HG03097 (cell line): ENCODE measurements at regions not wholly inside any gene's neighbourhood (a gene's known extent, or its start where the extent isn't known, plus 50 kb on each side); places are given as distances from the start of the nearest gene placed in this dataset.

ENCODE experiments used
- ATAC-seq: cut with Tn5 transposase; IDR thresholded peaks from one replicate; pipeline ENCODE4 v1.9.1; 2021; ENCODE audit not compliant: unreplicated experiment, low FRiP score

DNA sequence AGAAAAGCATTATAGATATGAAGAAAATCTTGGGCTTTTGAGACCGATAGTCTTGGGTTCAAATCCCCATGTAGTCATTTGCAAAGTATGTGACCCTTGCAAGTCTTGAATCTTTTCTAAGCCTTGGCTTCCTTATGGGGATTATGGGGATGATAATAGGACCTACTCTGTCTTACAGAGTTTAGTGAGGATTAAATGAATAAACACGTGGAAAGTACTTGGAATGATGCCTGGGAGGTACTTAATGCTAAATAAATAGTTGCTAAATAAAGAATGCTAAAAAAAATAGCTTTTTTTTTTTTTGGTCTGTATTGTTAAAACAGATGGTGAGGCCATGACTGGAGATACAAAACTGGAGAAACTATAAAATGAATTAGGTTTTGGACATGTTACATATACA, 292.7 kb downstream of the GPAT3 start:
- no peak for ATAC-seq

DNA sequence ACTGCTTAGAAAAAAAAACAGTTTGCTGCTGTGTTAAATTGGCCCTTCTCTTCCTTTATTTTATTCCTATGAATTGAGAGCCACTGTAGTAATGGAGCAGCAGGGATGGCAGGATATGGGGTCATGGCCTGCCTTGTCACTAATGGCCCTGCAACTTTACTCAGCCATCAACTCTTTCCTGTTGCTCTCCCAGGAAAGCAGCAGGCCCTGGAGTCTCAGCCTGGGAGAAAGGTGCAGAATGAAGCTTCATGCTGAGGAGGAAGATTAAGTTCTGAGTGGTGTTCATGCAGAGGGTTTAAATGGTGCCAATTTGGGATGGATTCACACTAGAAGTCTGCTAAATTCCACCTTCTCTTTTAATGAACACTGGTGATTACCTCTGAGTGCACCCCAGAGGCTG, 285.6 kb downstream of the GPAT3 start:
- ATAC-seq = no peak

- ATAC-seq = no peak
These were observed 283.7 kb downstream of the GPAT3 start for GRCh38 chr4:83819582-83819981.

DNA sequence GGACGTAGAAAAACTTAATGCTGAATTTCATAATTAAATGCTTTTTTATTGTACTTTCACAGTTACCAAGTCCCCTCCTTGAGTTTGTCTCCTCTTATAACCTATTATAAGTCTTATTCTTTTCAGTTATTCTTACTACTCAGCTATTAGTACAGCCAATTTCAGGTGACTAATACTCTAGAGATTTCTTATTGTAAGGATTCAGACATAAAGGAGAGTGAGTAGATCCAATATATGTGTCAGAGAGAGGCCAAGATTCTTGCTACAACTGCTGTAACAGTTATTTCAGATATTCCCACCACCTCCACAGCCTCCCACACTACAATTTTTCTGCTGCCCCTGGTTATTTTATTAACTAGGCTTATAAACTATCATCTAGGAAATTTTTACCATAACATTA, 274.5 kb downstream of the GPAT3 start:
- no peak for ATAC-seq

- no peak for ATAC-seq
These were observed 273.7 kb downstream of the GPAT3 start for GRCh38 chr4:83809581-83809980.

DNA sequence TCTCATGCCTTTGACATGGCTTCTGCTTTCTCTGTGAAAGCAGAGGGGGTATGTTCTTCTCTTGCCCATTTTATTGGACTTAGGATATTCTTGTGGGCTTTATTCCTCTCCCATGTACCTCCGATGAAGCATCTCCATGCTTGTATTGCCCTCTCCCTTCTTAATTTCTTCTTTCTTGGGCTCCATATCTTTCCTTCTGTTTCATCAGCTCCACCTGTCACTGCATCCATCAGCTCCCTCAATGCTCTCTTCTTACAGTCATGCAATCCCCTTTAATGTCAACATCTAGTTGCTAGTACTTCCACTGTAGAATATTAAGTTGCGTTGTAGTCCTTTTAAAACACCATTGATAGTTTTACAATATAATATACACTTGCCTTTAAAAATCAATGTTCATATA, 257.6 kb downstream of the GPAT3 start:
- ATAC-seq = no peak

GRCh38 chr4:83785891-83786290, 250.0 kb downstream of the GPAT3 start:
- no peak for ATAC-seq

- ATAC-seq = no peak
These were observed 247.3 kb downstream of the GPAT3 start for GRCh38 chr4:83783215-83783614.

- no peak for ATAC-seq
These were observed 246.7 kb downstream of the GPAT3 start for GRCh38 chr4:83782591-83782990.

GRCh38 chr4:83781434-83781833, 245.5 kb downstream of the GPAT3 start:
- no peak for ATAC-seq

DNA sequence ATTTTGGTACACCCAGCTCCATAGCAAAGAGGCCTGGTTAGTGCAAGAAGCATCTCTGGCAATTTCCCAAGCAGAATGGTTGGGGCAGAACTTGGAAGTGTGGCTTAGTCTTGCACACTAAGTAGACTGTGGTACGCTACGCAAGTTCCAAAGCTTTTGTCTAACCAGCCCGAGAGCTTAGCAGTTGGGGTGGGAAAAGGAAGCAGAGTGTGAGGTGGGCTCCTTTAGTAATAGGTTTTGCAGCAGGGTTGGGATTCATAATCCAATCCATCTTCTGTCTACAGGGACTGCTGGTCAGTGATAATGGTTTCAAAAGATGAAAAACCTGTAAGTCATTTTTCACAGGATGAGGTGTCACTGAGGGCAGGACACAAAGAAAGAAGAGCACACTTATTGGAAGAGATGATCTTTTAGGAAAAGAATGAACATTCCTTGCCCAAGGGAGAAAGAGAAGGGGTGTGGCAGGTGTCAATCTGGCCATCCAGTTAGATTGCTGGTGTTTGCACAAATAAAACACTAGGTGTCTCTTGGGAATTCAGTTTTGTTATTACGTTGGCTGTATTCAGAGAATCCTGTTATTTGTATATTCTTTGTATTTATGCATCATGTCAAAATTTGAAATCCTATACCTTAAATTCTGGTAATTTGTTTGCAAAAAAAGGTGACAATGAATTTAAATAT, 244.3 kb downstream of the GPAT3 start:
- ATAC-seq = no peak

GRCh38 chr4:83779103-83780052, 243.5 kb downstream of the GPAT3 start:
- no peak for ATAC-seq

DNA sequence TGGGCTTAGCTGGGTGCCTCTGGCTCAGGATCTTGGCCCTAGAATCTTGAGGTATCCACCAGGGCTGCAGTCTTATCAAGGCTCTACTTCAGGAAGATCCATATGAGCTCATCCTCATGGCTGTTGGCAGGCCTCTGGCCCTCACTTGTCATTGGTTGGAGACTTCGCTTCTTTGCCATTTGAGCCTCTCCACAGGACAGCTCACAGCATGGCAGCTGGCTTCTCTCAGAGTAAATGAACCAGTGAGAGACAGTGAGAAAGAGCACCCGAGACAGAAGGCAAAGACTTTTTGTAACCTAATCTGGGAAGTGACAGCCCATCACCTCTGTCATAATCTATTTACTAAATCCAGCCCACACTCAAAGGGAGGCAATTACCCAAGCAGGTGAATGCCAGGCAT, 236.8 kb downstream of the GPAT3 start:
- ATAC-seq = no peak

DNA sequence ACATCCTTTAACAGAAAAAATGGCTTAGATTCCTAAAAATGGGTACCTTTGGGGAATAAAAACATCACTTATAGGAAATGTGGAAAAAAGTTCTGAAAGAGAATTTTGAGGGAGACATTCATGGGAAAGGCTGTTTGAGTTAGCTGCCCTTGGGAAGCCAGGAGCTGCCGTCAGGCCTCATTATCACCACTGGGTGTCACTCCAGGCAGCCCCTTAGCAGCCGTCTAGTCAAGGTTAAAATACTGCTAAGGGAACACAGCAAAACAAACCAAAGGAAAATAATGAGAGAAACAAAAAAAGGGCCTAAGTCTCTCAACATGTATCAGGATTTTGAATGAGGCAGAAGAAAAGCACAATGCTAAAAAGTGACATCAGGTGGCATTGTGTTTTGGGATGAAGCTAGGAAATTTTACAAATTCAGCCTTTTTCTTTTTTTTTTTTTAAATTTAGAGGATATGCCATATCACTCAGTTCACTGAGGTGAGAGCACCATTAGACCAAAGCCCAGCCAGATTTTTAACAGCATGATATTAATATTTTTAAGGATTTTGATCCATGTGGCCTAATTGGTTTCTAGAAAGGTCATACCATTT, 235.3 kb downstream of the GPAT3 start:
- ATAC-seq = no peak

DNA sequence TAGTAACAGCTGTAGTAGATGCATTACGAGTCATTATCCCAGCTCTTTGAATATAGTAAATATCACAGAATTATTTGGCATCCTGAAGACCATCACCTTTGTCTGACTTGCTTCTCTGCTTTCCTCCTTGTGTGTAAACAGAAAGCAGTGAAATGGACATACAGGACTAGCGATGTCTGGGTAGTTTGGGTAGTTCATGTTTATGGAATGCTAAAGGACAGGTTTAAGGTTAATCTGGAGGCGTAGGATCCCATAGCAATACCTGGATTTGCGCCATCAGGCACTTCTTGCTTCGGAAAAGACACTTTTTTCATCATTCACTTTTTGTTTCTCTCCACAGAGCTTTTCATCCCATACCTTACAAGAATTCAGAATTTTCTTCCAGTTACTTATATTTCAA, 232.2 kb downstream of the GPAT3 start:
- ATAC-seq = no peak

DNA sequence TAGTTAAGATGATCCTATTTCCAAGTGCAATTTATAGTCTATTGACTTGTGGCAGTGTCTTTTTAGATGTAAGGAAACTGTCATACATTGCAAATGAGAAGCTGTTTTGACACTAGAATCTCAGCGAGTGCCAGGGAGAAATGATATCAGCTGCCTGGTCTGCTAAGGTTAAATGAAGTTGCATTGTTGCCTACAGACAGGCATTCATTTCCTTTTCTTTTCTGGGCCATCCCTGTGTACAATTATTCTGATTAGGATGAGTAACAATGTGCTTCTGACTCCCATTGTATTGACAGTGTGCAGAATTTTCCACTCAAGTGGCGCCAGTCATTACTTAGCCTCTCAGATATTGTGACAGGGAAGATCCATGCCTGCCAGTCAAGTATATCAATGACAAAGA, 231.2 kb downstream of the GPAT3 start:
- no peak for ATAC-seq

- ATAC-seq = no peak
These were observed 223.7 kb downstream of the GPAT3 start for GRCh38 chr4:83759611-83760010.

DNA sequence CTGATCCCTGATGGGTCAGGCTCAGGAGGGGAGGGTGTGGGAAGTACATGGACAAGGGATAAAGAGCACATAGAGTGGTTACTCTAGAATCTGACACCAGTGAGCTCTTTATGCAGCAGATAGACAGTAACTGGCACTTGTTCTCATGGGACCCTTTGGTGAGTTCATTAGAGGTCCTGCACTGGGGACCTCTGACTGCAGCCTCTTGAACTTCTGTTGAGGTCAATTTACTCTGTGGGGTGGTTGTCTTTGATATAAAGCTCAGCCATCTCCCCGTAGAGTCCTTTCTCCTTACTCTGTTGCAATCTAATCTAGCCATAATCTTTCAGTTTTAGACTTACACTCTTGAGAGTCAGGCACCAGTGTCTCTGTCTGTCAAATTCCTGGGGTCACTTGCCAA, 222.4 kb downstream of the GPAT3 start:
- ATAC-seq = no peak

DNA sequence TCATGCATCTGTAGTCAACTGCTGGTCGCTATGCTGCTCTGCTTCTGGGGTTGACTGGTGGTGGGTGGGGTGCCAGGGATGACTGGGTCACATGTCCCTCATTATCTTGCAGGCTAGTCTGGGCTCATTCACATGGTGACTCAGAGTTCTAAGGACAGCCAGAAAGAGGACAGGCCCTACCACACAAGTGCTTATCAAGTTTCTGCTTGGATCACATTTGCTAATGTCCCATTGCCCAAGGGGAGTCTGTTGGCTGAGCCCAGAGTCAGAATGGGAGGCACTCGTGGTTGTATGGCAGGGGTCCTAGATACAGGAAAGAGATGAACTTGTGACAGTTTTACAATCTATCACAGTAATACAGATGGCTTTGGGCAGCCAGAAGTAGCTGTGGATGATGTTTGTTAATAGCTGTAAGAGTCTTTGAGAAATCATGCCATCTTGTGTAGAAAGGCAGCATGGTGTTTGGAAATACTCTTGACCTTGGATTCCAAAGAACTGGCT, 221.3 kb downstream of the GPAT3 start:
- no peak for ATAC-seq

DNA sequence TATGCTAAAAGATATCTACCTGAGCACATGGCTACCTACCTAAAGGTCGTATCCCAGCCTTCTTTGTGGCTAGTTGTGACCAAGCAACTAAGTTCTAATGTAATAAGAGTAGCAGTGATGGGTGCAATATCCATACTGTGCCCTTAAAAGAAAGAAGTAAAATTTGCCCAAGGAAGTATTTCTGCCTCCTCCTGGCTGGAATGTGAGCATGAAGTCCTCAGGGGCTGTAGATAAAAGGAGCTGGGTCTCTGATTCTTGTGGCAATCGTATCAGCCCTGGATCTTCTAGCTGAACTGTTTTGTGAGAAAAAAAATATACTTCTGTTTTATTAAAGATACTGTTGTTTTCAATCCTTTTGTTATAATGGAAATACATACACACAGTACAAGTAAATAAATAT, 217.4 kb downstream of the GPAT3 start:
- ATAC-seq = no peak

DNA sequence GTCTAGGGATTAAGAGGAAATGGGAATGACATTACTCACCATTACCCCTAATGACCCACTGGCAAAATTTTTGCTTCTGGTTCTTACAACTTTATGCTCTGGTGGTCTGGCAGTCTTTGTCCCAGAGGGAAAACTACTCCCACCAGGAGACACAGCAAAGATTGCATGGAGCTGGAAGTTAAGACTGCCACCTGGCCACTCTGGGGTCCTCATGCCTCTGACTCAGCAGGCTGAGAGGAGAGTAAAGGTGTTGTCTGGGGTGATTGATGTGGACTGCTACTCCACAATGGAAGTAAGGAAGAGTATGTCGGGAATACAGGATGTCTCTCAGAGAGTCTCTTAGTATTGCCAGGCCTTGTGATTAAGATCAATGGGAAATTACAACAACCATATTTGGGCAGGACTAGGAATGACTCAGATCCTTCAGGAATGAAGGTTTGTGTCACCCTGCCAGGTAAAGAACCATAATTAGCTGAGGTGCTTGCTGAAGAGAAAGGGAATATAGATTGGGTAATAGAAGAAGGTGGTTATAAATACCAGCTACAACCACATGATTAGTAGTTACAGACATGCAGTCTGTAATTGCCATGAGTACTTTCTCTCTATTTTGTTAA, 215.5 kb downstream of the GPAT3 start:
- ATAC-seq = no peak
